HG02588 (cell line): ENCODE measurements at regions not wholly inside any gene's neighbourhood (a gene's known extent, or its start where the extent isn't known, plus 50 kb on each side); places are given as distances from the start of the nearest gene placed in this dataset.
"Not testable (repeated sequence)": the region's sequence is repeated elsewhere in the genome, so short reads cannot be mapped to it uniquely, and the experiment has no call there.

ENCODE experiments used
- ATAC-seq: cut with Tn5 transposase; IDR thresholded peaks from one replicate; pipeline ENCODE4 v1.9.1; 2021; ENCODE audit warnings: mild to moderate bottlenecking, moderate library complexity; ENCODE audit not compliant: unreplicated experiment

DNA sequence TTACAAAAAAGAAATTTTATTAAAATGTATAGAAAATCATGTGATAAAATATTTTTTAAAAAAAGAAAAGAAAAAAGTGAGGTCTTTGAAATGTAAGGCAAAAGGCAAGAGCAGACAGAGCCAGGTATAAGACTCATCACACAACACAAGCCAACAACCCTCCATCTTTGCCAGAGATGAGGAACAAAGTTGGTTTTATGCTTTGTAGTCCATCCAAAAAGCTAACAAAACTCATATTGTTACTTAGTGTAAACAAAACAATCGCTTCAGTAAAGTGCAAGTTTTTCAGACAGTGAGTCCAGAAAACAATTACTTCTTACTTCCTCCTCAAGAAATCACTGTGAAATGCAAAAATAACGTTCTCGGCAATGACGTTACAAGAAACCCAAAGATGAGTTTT is 233.9 kb upstream of the FRG1 start:
- not testable (repeated sequence) for ATAC-seq

DNA sequence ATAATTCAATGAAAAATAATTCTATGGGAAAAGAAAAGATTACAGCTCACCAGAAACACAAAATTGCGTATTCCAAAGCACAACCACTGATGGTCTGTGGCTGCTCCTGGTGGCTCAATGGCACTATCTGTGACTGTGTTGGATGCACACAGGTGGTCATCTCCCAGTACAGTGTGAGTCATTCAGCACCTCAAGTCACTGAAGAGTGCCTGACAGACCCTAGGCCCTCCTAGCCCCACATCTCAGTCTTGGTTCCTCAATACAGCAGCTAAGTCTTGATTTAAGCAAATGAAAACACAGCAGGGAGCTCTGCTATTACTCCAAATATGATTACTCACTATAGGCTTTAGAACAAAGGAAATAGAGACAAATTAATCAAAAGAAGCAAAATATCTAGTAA is 233.4 kb upstream of the FRG1 start:
- not testable (repeated sequence) for ATAC-seq

DNA sequence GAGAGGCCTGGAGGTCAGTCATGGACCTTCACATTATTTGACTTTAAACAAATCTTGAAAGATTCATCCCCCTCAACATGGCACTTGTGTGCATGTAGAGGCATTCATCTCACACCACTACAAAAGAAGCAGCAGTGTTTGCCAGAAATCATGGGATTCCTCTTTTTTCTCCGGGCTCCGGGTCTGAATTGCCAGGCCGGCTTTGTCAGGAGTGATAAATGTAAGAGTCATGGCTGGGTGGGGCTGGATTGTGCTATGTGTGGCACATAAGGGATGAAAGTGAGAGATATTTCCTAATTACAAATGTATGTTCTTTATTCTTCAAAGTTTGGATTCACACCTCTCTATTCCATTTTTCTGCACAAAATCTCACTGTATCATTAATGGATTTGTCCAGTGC is 228.7 kb upstream of the FRG1 start:
- not testable (repeated sequence) for ATAC-seq

DNA sequence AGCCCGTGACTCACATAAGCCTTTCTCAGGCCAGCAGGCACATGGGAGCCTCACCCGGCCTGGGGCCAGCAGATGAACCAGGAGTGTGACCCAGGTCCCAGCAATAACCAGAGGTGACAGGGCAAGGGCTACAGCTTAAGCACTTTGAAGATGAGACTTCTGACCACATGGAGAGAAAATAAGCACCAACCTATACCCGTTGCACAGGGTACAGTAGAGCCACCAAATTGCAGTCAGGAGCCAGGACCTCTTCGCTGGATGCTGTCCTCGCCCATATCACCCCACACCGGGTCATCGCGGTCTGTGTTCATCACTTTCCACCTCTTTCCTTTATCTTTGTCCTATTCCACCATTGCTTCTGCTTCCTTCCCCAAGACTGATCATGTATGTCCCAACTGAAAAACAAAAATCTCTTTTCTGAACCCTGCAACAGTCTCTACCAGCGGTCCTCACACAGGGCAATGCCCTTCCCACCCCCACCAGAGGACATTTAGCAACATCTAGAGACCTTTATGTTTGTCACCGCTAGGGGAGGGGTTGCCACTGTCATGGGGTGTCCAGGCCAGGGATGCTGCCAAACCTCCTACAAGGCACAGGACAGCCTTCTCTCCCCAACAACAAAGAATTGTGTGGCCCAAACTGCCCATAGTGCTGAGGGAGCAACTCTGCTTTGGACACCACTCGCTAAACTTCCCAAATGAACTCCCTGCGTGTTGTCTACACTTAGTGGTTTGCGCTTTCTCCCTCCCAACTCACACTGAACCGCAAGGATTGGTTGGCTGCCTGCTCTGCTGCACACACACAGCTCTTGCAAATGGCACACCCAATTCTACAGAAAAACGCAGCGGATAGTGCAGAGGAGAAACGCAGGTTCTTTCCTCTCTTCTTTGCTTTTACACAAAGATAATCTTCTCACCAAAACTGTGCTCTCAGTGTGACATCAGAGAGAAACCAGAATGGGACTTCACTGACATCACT is 219.4 kb upstream of the FRG1 start:
- not testable (repeated sequence) for ATAC-seq

DNA sequence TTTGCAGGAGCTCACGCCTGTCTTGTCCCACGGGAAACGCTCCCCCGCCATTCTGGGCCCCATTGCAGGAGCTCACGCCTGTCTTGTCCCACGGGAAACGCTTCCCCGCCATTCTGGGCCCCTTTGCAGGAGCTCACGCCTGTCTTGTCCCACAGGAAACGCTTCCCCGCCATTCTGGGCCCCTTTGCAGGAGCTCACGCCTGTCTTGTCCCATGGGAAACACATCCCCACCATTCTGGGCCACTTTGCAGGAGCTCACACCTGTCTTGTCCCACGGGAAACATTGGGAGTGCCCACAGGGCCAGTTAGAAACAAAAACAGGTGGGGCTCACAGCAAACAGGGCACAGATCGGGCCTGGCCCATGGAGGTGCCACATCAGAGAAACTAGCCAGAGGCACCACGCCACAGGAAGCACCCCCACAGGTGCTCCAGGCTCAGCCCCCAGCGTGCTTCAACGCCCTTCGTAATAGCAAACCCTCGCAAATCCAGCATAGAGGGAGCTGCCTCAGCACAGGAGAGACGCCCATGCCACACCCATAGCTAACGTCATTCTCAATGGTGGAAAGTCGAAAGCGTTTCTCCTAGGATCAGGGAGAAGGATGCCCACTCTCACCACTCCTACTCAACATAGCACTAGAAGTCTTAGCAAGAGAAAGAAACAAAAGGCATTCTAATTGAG is 218.2 kb upstream of the FRG1 start:
- ATAC-seq: not testable (repeated sequence)

DNA sequence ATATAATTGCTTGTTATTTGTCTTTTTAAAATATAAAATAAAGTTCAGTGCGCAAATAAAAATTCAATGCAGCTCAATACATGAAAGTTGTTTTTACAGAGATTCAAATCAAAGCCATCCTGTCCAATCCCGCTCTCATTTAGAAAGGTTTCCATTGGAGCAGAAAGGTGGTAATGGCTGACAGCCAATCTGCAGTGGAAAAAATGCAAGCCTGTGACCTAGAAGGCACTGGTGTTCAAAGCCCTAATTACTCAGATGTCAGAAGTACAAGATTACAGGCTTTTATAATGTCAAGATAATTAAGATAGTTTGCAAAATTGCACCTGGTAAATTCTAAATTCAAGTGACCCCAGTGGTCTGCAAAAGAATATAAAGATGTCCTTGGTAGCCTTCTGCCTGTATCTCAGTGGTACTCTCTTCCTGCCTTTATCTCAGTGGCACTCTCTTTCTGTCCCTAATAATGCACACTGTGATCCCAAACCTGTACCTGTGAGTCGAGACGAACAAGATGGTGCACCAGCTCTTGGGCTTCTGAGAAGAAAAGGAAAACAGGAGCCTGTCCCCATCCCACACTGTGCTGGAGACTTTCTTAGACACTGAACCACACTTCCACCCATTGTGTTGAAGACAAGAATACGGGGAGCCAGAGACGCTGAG is 212.6 kb upstream of the FRG1 start:
- ATAC-seq: not testable (repeated sequence)

DNA sequence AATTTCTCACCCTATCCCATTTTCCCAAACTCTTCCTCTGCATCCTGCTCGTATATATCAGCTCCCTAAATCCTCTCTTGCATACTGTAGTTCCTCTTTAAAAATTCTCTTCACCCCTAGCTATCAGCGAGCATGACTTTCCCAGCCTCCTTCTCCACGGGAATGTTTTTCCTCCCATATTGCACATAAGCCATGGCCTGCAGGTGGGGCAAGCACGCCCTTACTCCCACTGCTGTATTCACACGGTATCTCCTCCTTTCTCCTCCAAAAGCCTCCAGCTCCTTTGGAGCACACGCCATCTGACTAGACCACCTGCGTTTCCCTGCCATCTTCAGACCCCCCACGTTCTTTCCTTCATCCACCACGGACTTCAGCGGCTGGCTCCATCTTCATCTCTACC is 208.7 kb upstream of the FRG1 start:
- ATAC-seq: not testable (repeated sequence)

DNA sequence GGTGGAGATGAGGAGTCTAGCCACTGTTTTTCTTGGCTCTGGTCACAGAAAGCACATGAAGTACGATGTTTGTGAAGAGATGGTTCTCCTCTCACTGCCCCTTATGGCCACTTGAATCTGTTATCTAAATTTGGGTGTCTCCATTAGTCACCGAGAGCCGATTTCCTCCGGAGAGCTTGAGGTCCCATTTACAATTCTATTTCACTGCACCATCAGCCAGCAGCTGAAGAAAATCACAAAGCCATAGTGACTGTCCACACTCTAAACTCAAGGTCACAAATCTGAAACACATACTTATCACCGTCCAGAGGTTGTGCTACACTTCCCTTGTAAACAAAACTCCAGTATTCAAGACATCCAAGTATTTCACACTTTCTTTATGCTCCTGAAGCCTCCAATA is 207.2 kb upstream of the FRG1 start:
- not testable (repeated sequence) for ATAC-seq

DNA sequence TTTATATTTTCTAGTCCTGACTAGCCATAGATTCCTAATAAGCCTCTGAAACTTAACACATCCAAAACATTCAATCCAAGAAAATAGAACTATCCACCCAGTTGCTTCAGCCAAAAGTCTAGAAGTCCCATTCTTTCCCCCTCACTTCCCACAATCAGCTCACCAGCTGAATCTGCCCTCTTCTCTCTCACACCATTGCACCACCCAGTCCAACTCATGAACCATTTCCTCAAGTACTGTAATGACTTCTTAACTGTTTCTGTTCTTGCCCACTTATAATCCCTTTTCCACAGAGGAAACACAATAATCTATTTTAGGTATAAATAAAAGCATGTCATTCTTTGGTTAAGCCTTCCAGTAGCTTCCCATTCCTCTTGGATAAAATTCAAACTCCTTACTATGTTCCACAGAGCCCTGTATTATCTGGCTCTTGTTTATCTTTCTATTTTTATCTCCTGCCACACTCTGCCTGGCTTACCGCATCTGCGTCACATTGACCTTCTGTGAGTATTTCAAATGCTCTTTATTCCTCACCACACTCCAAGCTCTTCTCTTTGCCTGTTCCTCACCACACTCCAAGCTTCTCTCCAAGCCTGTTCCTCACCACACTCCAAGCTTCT is 205.9 kb upstream of the FRG1 start:
- not testable (repeated sequence) for ATAC-seq

DNA sequence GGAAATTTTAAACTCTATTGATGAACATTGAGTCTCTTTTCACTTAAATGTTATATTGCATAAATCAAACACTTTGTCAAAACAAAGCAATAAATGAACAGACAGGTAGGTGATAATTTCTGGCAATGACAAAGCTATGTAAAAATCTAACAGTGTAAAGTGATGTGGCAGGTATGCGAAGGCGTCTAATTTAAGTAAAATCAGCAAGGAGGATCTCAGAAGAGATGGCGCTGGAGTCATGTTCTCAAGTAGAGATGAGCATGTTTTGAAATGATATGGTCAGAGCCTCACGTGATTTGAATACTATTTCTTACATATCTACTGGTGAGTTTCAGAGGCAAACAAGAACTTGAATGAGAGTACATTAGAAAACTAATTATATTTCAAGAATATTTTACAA is 204.0 kb upstream of the FRG1 start:
- ATAC-seq: not testable (repeated sequence)

DNA sequence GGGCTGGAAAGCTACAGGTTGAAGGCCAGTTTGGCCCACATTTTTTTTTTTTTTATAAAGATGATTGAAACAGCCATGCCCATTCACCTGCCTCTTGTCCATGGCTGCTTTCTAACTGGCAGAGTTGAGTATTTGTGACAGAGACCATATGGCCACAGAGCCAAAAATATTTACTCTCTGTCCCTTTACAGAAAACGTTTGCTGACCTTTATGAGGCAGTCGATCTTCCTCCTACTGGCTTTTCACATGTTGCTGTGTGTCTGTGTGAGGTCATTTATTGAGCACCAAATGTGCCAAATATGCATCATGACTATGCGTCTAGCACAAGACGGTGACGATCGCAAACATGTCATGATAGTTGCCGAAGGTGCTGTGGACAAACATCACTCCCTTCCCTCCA is 200.6 kb upstream of the FRG1 start:
- not testable (repeated sequence) for ATAC-seq

DNA sequence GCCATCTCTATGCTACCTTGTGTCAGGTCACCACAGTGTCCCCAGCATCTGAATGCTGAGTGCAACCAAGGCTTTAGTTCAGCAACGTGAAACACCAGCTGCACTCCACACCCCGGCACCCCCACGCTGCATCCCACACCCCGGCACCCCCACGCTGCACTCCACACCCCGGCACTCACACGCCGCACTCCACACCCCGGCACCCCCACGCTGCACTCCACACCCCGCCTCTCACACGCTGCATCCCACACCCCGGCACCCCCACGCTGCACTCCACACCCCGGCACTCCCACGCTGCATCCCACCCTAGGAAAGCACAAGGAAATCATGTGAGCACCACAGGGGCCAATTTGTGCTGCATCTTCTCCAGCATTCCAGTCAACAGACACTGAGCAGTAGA is 199.8 kb upstream of the FRG1 start:
- ATAC-seq: no peak

DNA sequence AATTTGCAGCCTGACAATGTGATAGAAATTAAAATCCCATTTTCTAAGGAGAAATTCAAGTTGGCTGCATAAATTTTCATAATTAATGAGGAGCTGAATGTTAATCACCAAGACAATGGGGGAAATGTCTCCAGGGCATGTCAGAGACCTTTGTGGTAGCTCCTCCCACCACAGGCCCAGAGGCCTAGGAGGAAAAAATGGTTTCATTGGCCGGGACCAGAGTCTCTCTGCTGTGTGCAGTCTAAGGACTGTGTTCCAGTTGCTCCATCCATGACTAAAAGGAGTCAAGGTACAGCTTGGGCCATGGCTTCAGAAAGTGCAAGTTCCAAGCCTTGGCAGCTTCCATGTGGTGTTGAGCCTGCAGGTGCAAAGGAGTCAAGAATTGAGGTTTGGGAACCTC is 187.6 kb upstream of the FRG1 start:
- not testable (repeated sequence) for ATAC-seq

DNA sequence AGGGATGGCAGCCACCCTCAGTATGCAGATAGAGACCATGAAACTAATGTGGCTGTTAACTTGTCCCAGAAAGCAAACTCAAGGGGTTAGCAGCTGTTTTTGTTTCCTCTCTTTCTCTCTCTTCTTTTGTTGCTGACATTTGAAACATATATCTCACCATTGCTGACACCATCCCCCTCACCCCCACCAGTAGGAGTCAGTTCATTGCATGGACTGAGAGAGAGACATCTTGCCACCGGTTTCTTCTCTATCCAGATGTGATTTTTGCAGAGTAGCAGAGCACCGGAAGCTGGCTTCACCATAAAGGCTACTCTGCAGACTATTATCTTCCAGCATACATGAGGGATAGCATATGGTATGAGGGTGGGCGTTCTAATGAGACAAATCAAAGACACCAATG is 177.1 kb upstream of the FRG1 start:
- ATAC-seq: no peak

DNA sequence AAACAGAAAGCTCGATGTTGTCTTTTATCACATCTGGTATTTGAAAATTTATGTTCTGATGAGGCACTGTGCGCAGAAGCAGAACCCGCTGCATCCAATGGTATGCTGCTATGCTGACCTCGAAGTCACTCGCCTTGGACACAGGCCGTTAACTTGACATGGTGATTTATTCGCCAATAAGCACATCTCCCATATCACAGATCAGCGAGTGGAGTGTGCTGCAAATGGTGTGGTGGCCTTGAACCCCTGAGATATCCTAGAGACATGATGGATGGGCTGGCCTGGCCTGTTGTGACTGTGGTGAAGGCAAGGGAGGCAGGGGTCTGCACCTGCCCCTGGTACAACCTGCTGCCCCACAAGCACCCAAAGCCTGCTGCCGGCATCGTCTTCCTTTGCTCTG is 175.4 kb upstream of the FRG1 start:
- no peak for ATAC-seq

DNA sequence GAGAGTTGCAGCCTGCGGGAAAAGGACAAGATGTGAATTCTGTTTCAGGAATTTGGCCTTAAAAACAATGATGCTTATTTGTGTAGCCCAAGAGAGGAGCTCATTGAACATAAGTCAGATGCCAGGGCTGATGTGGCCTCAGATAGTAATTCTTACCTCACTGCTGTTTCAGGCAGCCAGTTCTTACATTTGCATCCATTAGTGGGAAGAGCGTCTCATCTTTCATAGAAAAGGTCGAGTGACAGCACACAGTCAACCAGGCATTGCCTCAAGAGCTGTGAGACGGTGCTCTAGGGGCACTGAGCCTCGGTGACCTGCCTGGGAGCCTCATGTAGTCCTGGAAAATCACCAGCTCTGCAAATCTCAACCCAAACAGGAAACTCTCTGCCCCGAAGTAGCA is 174.9 kb upstream of the FRG1 start:
- ATAC-seq: no peak

DNA sequence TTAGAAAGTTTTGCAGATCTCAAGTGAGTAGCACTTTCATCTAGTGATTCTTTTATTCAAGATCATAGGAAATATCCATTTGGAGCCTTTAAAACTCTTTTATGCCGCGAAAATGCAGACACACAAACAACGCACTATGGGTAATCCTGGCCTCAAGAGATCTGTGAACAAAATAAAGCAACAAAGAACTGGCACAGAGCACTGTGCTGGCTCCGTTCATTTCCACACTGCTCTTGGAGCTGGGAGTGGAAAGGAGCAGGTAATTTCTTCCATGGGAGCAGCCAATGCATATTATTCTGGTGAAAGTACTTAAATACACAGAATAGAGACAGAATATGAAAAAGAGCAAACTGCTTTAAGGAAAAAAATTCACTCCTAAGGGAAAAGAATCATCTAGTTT is 172.7 kb upstream of the FRG1 start:
- no peak for ATAC-seq

DNA sequence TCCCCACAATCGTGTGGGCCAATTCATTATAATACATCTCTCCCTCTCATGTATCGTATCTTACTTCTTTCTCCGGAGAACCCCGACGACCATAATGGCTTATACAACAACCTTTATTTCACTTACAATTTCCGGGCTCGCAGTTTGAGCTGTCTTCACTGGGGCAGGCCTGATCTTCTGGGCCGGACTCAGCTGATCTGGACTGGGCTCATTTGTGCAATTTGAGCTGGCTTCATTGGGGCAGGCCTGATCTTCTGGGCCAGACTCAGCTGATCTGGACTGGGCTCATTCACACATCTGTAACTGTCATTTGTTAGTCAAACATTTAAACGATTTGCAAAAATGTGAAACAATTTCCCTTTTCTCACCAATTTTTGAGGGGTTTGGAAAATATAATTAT is 171.5 kb upstream of the FRG1 start:
- no peak for ATAC-seq

DNA sequence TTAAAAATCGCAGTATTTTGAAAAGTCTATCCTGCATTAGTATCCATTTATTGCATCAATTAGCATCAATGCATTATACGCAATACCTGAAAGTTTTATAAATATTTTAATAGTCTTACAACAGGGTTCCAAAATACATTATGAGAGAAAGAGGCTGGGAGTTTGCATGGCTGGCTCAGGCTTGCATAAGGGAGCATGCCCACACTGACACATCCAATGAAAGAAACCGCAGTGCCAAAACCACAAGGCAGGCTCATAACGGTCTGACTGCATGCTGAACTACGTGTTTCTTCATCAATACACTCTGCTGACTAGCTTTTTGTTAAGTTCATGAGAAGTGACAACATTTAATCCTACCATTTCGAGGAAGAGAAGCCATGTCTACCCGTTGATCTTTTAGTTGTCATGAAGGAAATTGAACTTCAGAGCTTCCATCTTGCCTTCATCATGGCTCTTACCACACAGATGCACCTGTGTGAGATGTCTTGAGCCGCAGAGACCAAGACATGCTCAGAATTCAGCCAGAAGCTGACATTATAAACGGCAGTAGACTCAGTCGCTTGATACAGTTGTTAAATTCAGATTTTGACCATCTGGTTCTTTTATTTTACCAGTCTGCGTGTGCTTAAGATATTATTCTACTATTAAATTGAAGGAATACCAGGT is 168.8 kb upstream of the FRG1 start:
- no peak for ATAC-seq

DNA sequence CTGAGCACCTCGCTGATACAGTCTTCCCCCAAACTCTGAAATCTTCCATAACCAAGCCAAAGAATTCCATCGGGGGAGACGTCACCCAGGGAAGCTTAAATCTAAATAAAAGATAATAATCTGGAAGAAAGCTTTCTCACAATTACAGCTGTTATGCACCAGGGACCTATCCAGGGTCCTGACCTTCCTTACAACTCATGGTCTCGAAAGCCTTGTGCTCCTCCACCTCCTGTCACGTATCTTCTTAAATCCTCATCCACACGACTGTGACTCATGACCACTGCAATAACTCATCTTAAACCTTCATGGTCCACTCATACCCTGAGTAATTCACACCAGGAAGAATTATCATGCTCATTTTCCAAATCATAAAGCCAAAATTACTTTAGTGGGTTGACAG is 166.8 kb upstream of the FRG1 start:
- ATAC-seq: no peak
